ENCODE measurements at regions not wholly inside any gene's neighbourhood (a gene's known extent, or its start where the extent isn't known, plus 50 kb on each side); places are given as distances from the start of the nearest gene placed in this dataset.
"Not testable (repeated sequence)": the region's sequence is repeated elsewhere in the genome, so short reads cannot be mapped to it uniquely, and the experiment has no call there.

DNA sequence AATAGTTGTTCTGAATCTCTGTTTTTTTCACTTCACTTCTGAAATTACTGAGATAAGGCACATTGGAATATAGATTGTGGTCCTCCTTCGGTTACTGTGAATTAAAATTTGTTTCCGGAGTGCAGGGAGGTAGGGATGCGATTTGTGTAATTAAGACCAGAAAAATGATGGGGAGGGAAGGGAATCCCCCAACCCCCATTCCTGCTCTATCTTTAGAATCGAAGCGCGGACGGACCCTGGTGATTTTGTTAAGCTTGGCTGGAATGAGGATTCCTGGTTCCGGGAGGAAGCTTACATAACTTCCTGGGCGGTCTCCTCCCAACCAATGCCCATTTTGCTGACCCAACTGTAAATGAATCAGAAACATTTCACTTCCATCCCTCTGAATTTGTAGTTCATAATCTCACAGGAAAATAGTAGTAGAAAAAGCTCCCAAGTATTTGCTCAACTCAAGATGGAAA lies 220.1 kb upstream of the MSX2 start:
- TF ChIP-seq, protein P1, sequence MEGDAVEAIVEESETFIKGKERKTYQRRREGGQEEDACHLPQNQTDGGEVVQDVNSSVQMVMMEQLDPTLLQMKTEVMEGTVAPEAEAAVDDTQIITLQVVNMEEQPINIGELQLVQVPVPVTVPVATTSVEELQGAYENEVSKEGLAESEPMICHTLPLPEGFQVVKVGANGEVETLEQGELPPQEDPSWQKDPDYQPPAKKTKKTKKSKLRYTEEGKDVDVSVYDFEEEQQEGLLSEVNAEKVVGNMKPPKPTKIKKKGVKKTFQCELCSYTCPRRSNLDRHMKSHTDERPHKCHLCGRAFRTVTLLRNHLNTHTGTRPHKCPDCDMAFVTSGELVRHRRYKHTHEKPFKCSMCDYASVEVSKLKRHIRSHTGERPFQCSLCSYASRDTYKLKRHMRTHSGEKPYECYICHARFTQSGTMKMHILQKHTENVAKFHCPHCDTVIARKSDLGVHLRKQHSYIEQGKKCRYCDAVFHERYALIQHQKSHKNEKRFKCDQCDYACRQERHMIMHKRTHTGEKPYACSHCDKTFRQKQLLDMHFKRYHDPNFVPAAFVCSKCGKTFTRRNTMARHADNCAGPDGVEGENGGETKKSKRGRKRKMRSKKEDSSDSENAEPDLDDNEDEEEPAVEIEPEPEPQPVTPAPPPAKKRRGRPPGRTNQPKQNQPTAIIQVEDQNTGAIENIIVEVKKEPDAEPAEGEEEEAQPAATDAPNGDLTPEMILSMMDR (conservative IDR thresholded peaks at IDR 0.05; ENCODE audit: control insufficient read depth, insufficient read depth, low read depth, low read length), result no peak
- no peak for DNase-seq (ENCODE audit: low read depth)
- no peak overlapping the region for H3K4me3 ChIP-seq (ENCODE audit: control insufficient read depth, low read depth, low read length)

DNA sequence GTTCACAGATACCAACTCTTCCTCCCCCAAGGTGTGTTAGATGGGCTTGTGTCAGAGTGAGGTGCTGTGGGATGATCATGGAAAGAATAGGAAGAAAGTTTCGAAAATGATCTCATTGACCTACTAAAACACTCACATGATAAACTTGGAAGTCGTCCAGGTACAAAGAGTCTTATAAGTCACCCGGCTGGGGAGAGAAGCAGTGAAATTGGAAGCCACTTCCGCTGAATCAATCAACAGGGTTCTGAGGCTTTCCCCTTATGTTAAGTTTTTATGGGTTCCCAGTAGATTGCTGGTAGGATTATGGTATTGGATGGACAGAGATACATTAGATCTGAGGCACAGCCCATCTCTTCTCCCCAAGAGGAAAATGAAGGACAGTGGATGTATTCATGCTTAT lies 218.8 kb upstream of the MSX2 start:
- TF ChIP-seq, protein P1 (conservative IDR thresholded peaks at IDR 0.05; ENCODE audit: control insufficient read depth, insufficient read depth, low read depth, low read length), result no peak
- no peak overlapping the region for H3K4me3 ChIP-seq (ENCODE audit: control insufficient read depth, low read depth, low read length)
- DNase-seq (ENCODE audit: low read depth), result peak; percentile 72

DNA sequence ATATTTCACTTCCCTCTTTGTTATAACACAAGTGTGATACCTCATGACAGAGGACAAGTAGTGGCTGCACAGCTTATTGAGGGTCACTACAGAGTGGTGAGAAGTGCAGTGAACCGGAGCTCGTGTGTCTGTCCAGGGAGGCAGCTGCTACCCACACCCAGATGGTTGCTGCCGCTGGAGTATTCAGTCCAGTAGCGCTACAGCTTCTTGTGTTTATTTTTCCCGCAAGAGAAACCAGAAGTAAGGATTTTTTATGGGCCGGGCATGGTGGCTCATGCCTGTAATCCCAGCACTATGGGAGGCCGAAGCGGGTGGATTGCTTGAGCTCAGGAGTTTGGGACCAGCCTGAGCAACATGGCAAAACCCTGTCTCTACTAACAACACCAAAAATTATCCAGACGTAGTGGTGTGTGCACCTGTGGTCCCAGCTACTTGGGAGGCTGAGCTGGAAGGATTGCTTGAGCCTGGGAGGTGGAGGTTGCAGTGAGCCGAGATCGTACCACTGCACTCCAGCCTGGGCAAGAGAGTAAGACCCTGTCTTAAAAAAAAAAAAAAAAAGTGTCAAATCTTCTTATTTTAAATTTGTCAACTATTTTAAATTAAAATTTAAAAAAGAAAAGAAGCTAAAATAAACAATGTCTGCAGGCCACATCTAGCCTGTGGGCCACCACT lies 213.5 kb upstream of the MSX2 start:
- H3K4me3 ChIP-seq (ENCODE audit: control insufficient read depth, low read depth, low read length); DNase-seq (ENCODE audit: low read depth): not testable (repeated sequence)

DNA sequence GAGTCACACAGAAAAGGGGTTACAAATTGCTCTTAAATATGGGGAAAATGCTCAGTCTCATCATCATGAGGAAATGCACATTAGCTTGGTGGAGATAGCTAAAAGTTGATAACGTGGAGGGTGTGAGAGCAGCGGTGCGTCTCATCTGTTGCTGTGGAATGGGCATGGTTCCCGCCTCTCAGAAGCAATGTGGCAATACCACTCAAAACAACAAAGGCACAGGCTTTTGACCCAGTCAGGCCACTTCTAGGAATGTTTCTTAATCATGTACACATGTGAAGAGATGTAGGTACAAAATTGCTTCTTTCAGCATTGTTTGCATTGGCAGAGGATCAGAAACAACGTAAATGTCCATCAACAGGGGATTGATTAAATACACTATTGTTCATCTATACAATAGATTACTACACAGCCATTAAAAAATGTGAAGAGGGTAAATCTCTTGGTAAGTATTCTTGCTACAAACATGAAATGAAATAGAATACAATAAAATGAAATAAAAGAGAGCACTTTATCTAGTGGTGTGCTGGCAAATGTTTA lies 212.6 kb upstream of the MSX2 start:
- H3K4me3 ChIP-seq (ENCODE audit: control insufficient read depth, low read depth, low read length), result no peak overlapping the region
- TF ChIP-seq, protein P1 (conservative IDR thresholded peaks at IDR 0.05; ENCODE audit: control insufficient read depth, insufficient read depth, low read depth, low read length), result no peak
- DNase-seq (ENCODE audit: low read depth), result peak; percentile 5

DNA sequence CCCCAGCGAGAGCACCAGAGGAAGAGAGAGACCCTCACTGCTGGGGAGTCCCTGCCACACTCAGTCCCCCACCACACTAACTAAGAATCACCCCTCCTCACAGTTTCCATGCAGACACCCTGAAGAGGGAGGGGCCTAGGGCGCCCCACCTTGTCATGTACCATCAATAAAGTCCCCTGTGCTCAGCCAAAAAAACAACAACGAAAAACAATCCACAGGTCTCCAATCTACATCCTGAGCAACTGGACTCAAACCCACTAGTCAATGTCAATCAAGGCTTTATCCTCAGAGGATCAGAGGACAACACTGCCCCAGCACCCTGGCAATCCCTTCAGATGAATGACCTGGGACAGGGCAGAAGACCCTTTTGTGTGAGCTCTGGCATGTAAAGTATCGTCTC lies 210.1 kb upstream of the MSX2 start:
- no peak for DNase-seq (ENCODE audit: low read depth)
- H3K4me3 ChIP-seq (ENCODE audit: control insufficient read depth, low read depth, low read length), result no peak overlapping the region
- TF ChIP-seq, protein P1 (conservative IDR thresholded peaks at IDR 0.05; ENCODE audit: control insufficient read depth, insufficient read depth, low read depth, low read length), result no peak

DNA sequence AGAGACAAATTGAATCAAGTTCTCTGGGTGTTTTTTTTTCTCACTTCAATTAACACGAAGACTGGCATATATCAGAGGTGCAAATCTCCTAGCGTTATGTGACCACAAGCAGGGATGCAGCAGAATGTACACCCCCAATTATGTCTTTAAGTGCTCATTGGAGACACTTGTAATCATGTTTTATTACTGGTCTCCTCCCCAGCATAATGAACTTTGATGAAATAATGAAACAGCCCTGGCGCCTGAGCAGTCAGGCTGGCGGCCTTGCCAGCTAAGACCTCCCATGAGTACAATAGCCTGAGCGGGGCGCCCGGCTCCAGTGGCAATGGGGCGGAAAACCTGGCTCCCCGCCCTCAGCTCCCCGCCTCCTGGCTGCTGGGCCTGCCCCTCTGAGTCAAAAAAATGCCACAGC lies 209.4 kb upstream of the MSX2 start:
- DNase-seq (ENCODE audit: low read depth), result no peak
- TF ChIP-seq, protein P1 (conservative IDR thresholded peaks at IDR 0.05; ENCODE audit: control insufficient read depth, insufficient read depth, low read depth, low read length), result no peak
- H3K4me3 ChIP-seq (ENCODE audit: control insufficient read depth, low read depth, low read length), result no peak overlapping the region

DNA sequence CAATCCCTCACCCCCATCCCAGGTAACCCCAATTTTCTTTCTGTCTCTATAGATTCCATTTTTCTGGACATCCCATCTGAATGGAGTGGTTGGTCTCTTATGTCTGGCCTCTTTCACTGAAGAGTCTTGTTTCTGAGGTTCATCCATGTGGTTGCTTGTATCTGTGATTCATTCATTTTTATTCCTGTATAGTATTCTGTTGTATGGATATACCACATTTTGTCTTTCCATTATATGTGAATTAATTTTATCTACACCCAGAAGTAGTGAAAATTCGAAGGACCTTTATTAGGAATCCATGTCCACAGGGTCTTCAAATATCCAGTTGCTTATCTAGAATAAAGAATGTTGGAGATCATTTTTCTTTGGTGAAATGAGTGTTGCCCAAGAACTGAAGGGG lies 207.6 kb upstream of the MSX2 start:
- no peak for DNase-seq (ENCODE audit: low read depth)
- no peak overlapping the region for H3K4me3 ChIP-seq (ENCODE audit: control insufficient read depth, low read depth, low read length)
- TF ChIP-seq, protein P1 (conservative IDR thresholded peaks at IDR 0.05; ENCODE audit: control insufficient read depth, insufficient read depth, low read depth, low read length), result no peak

Measured in fibroblast of mammary gland (primary cell).